Astrocyte of the cerebellum (primary cell): ENCODE measurements at regions not wholly inside any gene's neighbourhood (a gene's known extent, or its start where the extent isn't known, plus 50 kb on each side); places are given as distances from the start of the nearest gene placed in this dataset.
"Not testable (repeated sequence)": the region's sequence is repeated elsewhere in the genome, so short reads cannot be mapped to it uniquely, and the experiment has no call there.

ENCODE experiments used
- DNase-seq: peaks from one replicate; pipeline ENCODE4 v3.0.0-alpha.2; 2011; ENCODE audit warnings: low read depth
- H3K4me3 ChIP-seq: 2 replicates; pipeline ENCODE4 v1.5.1; 2011; ENCODE audit warnings: mild to moderate bottlenecking, low read depth, low read length, moderate library complexity
- in situ Hi-C: cut with HindIII; loops from 2 replicates; pipeline ENCODE4 v1.10.0; 2017; ENCODE audit warnings: low sequenced_read_pairs
- TF ChIP-seq, protein P1 (sequence below): IDR thresholded peaks from 2 replicates; pipeline ENCODE4 v1.5.1; 2012; ENCODE audit warnings: low read length, low read depth, moderate library complexity, mild to moderate bottlenecking; ENCODE audit errors: missing control alignments

DNA sequence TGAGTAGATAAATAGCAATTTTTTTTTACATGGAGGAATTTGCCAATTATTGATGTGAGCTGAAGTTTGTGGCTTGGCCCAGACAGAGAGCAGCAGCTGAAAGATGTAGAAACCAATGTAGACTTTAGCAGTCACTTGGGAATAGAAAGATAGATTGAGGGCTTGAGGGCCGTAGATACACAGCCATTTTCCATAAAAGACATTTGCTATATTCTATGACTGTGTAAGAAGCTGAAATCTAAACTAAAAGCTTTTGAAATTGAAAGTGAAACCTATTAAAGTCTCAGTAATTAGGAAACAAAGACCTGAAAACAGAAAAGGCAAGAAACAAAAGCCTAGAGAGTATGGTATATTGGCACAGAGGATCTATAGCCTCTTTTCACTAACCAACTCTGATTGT is 332.7 kb downstream of the CENPW start:
- no peak overlapping the region for H3K4me3 ChIP-seq
- peak; percentile 16 for DNase-seq
- in situ Hi-C loops, result no loop called here
- TF ChIP-seq, protein P1, sequence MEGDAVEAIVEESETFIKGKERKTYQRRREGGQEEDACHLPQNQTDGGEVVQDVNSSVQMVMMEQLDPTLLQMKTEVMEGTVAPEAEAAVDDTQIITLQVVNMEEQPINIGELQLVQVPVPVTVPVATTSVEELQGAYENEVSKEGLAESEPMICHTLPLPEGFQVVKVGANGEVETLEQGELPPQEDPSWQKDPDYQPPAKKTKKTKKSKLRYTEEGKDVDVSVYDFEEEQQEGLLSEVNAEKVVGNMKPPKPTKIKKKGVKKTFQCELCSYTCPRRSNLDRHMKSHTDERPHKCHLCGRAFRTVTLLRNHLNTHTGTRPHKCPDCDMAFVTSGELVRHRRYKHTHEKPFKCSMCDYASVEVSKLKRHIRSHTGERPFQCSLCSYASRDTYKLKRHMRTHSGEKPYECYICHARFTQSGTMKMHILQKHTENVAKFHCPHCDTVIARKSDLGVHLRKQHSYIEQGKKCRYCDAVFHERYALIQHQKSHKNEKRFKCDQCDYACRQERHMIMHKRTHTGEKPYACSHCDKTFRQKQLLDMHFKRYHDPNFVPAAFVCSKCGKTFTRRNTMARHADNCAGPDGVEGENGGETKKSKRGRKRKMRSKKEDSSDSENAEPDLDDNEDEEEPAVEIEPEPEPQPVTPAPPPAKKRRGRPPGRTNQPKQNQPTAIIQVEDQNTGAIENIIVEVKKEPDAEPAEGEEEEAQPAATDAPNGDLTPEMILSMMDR, result no peak

DNA sequence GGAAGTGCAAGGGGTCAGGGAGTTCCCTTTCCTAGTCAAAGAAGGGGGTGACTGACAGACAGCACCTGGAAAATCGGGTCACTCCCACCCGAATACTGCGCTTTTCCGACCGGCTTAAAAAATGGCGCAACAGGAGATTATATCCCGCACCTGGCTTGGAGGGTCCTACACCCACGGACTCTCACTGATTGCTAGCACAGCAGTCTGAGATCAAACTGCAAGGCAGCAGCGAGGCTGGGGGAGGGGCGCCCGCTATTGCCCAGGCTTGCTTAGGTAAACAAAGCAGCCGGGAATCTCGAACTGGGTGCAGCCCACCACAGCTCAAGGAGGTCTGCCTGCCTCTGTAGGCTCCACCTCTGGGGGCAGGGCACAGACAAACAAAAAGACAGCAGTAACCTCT is 333.8 kb downstream of the CENPW start:
- DNase-seq, in situ Hi-C loops, H3K4me3 ChIP-seq: not testable (repeated sequence)

DNA sequence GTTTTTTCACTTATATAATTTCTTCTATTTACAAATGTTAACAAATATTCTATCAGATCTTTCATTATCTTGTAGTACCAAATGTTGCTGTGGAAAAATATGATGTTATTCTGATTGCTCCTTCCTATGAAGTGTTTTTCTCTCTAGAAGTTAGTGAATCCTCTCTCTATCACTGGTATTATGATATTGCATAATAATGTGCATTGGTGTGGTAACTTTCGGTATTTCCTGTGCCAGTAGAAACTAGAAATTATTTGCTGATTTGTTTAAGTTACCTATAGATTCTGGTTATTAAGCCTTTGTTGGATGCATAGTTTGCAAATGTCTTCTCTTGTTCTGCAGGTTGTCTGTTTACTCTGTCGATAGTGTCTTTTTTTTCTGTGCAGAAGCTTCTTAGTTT is 342.5 kb downstream of the CENPW start:
- no peak for DNase-seq
- in situ Hi-C loops, result no loop called here
- H3K4me3 ChIP-seq, result no peak overlapping the region
- TF ChIP-seq, protein P1, result no peak

DNA sequence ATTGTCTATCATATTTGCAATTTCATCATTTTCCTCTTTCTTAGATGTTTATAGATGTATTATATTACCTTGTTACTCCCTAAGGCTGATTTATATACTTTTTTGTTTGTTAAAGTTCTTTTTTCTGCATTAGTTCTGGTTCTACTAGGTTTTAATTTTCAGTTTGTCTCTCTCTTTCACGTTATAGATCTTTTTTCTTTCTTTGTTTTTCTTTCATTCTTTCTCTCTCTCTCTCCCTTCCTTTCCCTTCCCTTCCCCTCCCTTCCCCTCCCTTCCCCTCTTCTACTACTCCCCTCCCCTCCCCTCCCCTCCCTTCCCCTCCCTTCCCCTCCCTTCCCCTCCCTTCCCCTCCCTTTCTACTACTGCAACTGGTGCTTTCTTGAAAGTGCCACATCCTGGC is 345.3 kb downstream of the CENPW start:
- DNase-seq, result no peak
- TF ChIP-seq, protein P1, result no peak
- H3K4me3 ChIP-seq, result no peak overlapping the region
- in situ Hi-C loops, result no loop called here

DNA sequence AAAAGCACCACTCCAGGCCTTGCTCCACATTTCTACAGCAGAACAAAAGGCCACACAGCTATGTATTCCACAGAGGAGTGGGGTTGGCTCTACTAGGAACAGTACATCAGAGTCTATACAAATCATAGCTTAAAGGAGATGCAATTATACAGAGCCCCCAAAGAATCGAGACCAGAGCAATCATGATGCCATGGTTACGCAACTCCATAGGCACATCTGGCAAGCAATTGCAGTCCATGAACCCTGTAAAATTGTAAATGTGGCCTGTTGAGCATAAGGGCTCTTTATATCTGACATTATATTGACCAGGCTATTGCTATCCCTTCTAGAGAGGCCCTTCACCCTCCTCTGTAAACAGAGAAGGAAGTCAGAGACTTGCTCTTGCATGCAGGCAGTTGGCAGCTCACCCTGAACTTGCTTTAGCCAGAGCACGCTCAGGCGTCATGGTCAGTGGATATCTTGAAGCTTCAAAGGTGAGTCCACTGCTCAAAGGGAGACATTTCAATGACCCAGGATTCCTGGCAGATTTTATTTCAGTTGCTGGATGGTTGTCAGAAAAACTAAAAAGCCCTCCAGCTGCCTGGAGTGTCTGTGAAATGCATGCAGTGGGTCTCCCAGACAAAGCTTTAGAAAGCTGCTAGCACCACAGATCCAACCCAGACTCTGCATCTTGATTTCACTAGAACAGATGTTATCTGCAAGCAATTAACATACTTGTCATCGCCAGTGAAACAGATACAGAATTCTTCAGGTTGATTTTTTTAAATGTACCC is 357.2 kb downstream of the CENPW start:
- no peak for DNase-seq
- TF ChIP-seq, protein P1, result no peak
- in situ Hi-C loops, result no loop called here
- no peak overlapping the region for H3K4me3 ChIP-seq

DNA sequence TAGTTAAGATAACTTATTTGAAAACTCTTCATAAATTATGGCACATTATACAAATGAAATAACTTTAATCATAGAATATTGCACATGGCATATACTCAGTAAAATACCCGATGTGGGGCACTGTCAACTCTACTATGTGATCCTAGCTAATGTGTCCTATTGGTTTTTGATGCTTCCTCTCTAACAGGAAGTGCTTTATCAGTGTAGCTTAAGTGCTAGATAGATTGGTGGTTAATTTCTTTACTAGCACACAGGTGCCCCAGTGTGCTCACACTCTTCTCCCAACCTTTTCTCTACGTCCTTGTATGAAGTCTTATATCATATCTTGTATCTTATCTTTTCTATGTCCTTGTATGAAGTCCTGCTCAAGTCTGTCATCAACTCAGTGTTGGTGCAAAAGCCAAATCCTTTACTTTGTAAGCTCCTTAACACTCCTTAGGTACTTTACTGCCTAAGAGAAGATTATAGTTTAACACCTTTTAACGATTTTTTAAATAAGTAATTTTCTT is 358.9 kb downstream of the CENPW start:
- TF ChIP-seq, protein P1, result no peak
- no peak overlapping the region for H3K4me3 ChIP-seq
- in situ Hi-C loops, result no loop called here
- no peak for DNase-seq
